ENCODE measurements at regions not wholly inside any gene's neighbourhood (a gene's known extent, or its start where the extent isn't known, plus 50 kb on each side); places are given as distances from the start of the nearest gene placed in this dataset.

DNA sequence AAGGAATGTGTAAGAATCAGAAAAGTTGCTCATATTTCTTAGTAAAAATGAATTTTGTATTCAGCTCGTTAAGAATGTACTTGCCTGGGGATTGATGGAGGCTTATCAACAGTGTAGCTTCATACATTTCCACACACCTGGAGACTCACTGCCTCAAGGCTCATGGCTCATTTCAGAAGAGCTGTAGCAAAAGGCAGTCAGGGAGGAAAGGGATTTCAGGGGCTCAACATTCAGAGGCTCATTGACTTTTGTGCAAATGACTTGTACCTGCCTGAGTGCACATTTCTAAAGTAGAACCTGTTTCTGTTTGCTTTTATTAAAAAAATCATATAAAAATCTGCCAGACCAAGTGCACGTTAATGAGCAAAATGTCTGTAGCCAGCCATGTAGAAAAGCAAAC, 304.4 kb downstream of the KCNS3 start:
- no peak for DNase-seq (ENCODE audit: low spot score)

DNA sequence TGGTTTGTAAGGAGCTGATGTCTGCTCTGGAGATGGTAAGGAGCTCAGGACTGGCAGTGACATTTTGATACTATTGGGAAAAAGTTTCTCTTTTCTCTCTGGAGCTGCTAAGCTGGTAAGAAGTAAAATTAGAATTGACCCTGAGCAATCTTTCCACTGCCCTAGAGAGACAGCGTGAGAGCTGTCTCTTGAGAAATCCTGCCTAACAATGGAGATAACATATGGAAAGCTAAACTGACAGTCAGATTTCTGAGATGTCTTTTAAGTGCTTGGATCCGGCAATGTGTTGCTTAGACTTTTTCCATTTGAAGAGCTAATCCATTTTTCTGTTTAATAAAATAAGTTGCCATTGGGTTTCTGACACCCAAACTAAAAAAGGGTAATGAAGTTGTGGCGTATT, 302.4 kb downstream of the KCNS3 start:
- DNase-seq (ENCODE audit: low spot score), result no peak

DNA sequence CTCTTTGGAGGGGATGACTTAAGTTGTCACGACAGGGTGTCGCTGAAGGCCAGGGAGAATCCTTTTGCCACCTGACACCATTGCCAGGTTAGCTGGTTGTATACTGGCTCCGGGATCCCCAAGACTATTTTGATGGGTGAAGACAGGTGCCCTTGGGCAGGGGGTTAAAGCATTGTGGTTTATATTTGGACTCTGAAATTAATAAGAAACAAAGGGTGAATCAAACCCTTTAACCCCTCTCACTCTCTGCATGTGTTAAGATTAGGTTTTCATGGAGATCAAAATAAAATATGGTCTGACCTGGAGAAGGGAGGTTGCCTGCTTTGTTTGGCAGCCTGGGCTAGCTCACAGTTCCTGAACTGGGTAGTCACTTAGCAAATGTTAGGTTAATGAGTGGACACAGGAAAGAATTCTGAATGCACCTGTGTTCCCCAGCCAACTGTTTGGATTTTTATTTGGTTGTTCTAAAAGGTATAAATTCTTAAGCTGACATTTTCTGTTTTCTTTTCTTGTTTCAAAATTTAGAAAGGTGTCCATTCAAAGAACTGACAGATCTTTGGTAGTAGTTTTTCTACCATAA, 301.7 kb downstream of the KCNS3 start:
- no peak for DNase-seq (ENCODE audit: low spot score)

DNA sequence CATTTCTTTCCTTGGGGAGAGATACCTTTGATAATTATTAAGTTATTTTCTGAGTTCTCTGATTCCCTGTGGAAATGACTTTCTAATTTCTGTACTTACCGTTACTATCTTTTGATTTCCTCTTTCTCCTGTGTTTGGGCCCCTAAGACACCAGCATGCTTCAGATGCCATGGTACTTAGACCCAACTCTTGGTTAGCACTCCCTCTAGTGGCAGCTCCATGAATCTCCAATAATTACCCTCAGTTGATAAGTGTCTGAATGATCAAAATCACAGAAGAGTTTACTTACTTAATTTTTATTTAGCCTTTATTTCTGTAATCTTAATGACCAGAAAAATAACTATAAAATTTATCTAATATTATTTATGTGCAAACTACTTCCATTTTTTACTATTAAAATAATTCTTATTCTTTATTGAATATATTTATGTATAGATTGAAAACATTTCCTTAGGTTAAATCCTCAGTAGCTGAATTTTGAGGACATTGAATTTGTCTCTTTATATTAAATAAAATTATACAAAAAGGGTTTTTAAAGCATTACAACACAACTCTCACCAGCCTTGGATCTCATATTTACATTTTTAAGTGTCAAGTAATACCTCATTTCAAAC, 300.4 kb downstream of the KCNS3 start:
- DNase-seq (ENCODE audit: low spot score), result peak; percentile 35

DNA sequence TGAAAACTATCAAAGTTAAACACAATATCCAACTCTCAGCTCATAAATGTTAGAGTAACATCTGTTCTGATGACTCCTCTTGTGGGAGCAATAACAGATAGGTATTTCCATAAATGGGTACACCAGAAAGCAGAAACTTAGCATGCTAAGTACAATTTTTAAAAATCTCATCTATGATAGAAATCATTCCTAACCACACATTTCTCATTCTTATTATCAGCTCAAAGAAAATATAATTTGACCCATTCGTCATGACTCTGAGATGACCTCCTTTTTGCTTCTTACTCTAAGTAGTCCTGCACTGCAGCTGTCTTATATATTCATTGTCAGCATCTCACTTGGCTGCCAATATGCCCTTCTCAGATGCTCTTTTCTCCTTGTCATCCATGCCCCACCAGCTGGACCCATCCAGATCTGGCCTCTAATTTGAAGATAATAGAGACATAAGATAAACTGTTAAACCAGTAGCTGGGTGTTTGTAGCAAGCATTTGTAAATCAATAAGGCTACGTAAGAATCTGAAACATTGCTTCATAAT, 298.3 kb downstream of the KCNS3 start:
- no peak for DNase-seq (ENCODE audit: low spot score)

DNA sequence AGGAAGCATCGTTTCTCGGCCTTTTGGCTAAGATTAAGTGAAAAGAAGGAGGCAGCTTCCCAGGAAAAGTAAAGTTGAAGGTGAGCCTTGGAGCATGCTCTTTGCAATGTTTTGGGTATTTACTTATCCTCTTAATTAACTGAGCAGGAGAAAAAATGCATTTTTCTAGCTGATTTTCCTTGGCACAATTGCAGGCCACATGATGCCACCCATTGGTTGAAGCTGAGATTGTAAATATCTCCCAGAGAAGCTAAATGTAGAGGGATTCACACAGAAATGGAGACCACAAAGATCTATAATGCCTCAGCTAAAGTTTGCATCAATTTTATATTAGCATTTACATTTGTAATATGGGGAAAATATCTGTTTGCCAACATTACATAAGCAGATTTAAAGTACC, 294.1 kb downstream of the KCNS3 start:
- no peak for DNase-seq (ENCODE audit: low spot score)

DNA sequence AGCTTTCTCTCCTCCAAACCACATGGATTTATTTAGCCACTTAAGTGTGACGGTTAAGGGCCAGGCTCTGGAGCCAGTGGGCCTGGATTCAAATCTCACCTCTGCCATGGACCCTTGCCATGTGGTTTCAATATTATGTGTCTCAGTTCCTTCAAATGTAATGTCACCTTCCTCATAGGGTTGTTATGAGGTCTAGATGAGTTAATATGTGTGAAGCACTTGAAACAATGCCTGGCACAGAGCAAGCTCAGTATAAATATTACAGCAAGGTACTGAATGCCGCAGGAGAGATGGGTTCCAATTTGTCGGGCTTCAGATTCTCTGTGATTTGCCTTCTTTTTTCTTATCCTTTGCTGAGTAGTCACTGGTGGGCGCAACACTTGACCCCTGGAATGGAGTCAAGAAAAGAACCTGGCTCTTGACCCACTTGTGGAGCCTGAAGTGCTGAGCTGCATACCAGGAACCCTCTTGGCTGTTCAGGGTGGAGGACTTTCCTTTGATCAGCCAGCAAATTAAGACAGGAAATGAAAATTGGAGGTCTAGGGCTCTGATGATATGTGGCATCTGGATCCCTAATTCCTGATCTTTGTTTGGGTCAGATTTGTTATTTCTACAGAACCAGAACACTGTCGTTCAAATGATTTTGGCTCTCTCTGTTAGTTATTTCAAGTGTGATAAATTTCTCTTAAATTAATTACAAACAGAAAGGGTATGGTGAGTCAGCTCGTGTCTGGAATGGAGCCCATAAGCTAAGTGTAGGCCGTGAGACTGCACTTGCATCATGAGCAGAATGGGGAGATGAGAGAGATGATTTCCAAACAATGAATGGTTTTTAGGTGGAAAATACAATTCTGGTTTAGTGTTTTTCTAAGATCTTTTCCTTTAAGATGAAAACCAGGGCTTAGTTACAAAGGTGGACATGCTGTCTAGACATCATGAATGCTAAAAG, 293.0 kb downstream of the KCNS3 start:
- no peak for DNase-seq (ENCODE audit: low spot score)

DNA sequence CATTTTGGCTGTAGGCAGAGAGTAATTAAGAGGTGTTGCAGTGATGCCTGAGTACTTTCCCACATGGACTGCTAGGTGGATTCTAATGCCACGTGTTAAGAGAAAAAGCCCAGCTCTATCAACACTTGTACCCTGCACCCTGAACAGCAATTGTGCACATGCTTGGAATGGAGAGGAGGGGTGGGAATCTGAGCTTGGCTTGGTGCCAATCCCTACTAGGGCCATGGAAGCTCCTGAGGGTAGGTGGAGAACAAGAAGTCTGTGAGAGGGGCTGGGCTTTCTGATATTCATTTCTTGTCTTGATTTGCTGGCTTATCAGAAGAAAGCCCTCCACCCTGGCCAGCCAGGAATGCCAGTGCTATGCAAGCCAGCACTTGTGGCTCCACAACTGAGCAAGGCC, 292.2 kb downstream of the KCNS3 start:
- no peak for DNase-seq (ENCODE audit: low spot score)

DNA sequence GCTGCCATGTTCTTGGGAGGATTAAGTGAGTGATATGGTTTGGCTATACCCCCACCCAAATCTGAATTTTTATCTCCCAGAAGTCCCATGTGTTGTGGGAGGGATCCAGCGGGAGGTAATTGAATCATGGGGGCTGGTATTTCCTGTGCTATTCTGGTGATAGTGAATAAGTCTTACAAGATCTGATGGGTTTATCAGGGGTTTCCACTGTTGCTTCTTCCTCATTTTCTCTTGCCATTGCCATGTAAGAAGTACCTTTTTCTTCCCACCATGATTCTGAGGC, 291.4 kb downstream of the KCNS3 start:
- no peak for DNase-seq (ENCODE audit: low spot score)

DNA sequence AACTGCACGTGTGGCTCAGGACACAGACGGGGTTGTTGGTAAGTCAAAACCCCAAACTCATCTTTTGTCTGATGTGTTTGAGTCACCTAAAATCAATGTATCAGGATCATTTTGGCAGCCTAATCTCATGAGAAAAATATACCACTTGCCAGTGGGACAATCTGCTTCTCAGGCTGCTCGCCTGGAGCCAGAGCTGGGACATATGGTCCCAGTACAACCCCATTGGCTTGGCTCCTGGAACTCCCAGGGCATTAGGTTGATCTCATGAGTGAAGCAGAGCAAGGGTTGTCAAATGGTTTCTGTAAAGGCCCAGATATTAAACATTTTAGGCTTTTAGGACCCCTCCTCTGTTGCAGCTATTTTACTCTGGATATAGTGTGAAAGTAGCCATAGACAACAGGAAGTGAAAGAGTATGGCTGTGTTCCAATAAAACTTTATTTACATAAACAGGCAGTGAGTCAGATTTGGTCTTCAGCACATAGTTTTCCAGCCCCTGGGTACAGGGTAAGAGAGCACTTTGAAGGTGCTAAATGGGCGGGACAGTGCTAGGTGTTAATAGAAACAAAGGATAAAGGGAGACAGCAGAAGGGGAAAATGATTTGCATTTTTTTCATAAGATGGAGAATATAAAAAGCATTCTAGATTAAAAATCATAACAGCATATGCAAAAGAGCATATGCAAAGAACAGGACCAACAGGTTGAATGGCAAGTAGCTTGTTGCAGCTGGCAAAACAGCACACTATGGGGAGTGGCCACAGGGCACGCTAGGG, 290.8 kb downstream of the KCNS3 start:
- DNase-seq (ENCODE audit: low spot score), result no peak

DNA sequence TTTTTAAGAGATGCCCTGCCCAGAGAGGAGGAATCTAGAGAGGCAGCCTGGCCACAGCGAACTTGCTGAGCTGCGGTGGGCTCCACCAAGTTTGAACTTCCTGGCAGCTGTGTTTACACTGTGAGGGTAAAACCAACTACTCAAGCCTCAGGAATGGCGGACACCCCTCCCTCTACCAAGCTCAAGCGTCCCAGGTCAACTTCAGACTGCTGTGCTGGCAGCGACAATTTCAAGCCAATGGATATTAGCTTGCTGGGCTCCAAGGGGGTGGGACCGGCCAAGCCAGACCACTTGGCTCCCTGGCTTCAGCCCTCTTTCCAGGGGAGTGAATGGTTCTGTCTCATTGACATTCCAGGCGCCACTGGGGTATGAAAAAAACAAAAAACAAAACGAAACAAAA, 289.4 kb downstream of the KCNS3 start:
- DNase-seq (ENCODE audit: low spot score), result no peak

DNA sequence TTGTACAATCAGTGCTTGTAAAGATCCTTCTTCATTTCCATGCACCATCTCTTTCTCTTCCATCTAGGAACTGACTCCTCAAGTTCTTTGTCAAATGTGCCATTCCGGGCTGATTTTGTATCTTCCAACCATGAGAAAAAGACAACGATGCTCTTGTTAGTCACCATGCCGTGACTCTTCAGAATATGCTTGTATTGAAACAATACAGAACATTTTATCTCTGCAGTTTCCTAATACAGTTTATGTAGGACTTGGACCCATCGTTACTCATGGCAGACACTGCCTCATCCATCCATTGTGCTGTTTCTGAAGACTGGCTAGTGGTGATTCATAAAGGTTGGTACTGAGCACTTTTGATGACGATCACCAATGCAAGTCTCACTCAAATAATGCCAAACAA, 283.2 kb downstream of the KCNS3 start:
- no peak for DNase-seq (ENCODE audit: low spot score)

DNA sequence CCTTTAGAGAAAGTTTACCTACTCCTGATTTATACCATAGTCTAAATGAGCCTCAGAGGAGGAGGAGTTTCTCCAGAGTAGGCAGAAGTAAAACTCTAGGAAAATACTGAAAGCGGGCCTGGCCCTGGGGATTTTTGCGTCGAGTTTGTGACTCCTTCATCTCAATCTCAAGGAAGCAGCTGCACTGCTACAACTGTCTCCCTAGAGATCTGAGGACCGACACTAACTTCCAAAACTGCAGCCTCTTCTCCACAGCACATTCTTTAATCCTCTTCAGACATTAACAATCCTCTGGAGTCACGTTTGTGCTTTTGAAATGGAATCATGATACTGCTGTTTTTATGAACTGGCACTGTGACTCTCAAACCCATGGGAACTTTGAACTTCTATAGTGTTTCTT, 281.4 kb downstream of the KCNS3 start:
- DNase-seq (ENCODE audit: low spot score), result no peak

DNA sequence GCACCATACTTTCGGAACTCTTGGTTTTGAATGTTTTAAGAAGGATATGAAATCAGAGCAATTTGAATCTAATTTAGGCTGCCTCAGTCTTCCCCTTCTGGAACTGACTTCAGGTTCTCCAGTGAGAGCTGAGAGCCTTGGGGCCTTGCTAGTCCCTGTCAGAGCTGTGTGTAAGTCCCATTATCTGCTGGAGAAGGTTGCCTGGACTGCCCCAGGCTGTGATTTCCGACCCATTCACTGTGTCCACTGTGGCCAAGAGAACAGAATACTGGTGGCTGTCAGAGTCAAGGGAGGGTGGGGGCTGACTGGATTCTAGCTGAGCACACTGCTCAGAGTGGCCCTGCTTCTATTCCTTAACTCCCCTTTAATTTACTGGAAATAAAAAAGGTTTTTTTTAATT, 278.0 kb downstream of the KCNS3 start:
- no peak for DNase-seq (ENCODE audit: low spot score)

DNA sequence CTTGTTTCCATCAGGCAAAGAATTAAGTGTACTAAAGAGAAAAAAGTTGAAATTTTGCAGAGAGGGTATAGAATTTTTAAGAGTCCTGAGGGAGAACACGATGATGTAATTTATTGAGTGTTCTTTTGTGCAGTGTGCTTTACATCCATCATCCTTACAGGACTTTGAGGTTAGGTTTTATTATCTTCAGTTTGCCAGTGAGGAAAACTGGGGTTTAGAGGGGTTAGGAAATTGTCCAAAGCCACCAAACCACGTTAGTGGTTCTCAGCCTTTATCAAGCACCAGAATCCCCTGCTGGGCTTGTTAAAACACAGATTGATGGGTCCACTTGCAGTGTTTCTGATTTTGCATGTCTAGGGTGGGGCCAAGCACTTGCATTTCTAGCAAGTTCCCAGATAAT, 277.5 kb downstream of the KCNS3 start:
- DNase-seq (ENCODE audit: low spot score), result no peak

DNA sequence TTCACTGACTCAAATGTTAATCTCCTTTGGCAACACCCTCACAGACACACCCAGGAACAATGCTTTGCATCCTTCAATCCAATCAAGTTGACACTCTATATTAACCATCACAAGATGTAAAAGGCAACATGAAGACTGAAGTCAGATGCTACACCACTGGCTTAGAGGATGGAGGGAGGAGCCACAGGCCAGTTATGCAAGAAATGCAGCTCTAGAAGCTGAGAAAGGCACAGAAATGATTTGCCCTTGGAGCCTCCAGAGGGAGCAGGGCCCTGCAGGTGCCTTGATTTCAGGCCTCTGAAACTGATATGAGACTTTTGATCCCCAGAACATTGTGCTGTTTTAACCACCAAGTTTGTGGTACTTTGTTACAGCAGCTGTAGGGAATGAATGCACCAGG, 276.3 kb downstream of the KCNS3 start:
- DNase-seq (ENCODE audit: low spot score), result no peak

DNA sequence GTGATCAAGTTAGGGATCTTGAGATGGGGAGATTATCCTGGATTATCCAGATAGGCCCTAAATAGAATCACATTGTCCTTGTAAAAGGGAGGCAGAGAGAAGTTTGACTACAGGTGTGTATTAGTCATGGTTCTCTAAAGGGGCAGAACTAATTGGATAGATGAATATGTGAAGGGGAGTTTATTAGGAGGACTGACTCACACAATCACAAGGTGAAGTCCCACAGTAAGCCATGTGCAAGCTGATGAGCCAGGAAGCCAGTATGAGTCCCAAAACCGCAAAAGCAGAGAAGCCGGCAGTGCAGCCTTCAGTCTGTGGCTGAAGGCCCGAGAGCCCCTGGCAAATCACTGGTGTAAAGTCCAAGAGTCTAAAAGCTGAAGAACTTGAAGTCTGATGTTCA, 275.8 kb downstream of the KCNS3 start:
- no peak for DNase-seq (ENCODE audit: low spot score)

DNA sequence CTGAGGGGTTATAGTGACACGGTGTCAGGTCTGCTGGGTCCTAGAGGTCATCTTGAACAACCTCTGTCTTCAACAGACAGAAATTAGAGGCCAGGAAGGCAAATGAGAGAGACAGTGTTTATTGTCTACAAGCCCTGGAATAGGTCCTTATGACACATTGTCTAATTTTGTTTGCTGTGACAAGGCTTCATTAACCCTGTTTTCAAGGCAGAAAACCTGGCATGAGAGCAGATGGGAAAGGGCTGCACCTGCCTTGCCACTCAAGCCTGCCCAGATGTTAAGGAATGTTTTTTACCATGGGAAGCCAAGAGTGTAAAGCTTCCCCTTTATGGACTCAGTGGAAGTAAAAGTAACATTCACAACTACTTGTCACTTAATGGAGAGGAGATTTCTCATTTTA, 275.3 kb downstream of the KCNS3 start:
- DNase-seq (ENCODE audit: low spot score), result no peak

DNA sequence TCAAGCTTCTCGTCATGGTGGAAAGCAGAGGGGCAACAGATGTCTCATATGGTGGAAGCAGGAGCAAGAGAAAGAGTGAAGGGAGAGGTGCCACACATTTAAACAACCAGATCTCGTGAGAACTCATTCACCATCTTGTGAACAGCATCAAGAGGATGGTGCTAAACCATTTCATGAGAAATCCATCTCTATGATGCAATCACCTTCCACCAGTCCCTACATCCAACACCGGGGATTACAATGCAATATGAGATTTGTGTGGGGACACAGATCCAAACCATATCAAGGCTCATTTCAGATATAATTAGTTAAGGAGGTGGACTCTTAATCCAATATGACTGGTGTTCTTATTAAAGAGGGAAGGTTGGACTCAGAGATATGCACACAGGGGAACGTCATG, 272.8 kb downstream of the KCNS3 start:
- DNase-seq (ENCODE audit: low spot score), result no peak

DNA sequence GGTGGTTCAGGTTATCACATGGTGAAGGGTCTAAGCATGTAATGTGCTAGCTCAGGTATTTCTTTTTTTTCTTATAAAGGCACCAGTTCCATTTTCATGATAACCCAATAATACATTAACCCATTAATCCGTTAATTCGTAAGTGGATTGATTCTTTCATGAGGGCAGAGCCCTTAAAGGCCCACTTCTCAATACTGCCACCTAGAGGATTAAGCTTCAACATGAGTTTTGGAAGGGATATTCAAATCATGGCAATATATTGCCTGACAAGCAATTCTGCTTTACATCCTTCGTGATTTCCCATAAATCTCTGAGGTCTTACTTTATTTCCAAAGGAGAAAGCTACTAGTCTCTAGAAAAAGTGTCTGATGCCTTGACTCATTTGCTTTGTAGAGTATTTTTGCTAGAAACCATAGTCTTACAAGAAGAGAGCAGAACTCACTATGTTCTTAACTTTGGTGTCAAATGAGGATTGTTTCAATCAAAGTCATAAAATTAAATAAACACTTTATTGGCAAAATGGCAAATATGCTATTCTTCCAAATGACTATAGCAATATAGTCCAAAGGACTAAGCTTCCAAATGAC, 271.3 kb downstream of the KCNS3 start:
- peak; percentile 10 for DNase-seq (ENCODE audit: low spot score)

DNA sequence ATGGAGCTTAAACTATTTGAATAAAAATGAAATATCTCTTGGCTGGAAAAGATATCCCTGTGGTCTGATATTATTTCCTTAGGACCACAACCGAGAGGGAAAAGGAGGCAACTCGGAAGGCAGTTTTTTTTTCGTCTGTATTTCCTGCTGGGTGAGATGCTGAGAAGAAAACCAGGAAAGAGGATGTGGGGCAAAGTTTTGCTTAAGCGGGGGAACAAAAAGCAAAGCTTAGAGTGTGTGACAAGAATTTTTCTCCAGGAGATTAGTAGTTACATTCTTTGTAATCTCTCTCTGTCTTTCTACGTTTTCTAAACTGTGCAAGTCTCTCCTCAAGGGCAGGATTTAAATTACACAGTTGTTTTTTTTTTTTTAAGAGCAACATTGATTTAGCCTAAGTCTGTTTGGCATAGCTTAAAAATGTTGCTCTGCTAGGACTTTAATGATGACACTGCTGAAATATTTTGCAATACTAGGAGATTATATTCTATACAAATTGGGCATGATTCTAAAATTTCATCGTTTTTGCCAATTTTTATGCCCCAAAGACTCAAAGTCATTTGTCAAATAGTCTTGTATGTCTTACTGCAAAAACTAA, 258.5 kb downstream of the KCNS3 start:
- no peak for DNase-seq (ENCODE audit: low spot score)

DNA sequence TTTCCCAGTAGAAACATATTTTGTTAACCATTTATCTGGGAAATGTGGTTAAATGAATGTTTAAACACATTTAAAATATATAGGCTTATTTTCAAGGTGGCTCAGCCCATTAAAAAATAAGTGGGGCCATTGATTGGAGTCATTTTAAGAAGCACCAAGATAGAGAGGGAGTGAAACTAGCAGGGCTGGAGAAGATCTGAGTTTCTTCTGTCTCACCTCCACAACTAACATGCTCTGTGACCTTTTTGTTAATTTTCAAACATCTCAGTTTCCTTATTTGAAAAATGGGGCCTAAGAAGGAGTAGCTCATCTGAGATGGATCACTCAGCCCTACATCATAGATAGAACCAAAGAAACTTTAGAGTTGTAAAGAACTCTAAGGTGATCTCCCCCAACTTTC, 254.8 kb downstream of the KCNS3 start:
- no peak for DNase-seq (ENCODE audit: low spot score)
